NCI-H2227 (cell line): ENCODE measurements at regions not wholly inside any gene's neighbourhood (a gene's known extent, or its start where the extent isn't known, plus 50 kb on each side); places are given as distances from the start of the nearest gene placed in this dataset.

Experiments
- DNase-seq: peaks from one replicate; lab custom pipeline; 2025; ENCODE audit not compliant: unreplicated experiment; lab: John Stamatoyannopoulos, UW

DNA sequence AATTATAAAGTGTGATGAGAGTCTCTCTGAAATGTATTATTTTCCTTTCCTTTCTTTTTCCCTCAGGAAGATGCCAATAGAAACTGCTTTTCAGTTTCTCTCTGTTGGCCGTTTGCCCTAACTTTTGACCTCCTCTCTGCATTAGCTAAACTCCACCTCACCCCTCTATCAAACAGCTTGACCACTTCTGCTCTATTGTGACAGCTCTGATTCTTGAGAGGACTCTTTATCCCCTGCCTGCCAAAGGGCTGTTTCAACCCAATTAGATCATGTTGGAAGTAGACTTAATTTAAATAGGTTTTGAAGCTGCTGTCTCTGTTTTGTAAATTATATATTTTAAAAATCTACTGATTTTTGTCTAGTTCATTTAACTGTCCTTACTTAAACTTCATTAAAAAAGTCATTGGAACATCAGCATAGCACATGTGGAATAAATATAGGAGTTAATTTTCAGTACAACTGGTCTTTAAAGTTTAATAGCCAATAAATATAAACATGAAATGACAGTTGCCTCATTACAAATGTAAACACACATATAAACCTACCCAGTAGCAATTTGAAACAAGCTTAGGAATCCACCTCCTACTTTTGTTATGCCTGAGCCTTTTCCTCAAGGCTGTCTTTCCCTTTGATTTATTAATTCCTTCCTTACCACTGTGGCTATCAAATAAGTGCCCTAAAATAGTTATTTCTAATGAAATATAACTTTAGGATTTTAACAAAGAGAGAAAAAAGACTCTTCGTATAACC, 152.0 kb downstream of the CHRM3 start:
- no peak for DNase-seq

DNA sequence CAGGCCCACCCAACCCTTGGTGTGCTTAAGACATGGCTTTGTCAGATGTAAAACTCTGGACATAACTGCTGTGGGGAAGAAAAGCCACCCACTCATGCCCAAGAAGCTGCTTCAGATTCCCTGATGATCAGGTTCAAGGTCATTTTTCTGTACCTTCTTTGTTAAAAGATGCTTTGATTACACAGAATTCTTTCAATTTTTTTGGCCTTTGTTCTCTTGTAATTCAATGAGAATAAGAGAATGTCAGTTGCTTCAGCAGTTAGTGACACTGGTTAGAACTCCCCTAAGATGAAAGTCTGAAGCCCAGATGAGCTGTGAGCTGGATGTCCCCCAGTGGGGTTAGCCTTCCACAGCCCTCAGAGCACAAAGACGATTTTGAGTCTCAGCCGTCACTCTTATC, 152.7 kb downstream of the CHRM3 start:
- no peak for DNase-seq

DNA sequence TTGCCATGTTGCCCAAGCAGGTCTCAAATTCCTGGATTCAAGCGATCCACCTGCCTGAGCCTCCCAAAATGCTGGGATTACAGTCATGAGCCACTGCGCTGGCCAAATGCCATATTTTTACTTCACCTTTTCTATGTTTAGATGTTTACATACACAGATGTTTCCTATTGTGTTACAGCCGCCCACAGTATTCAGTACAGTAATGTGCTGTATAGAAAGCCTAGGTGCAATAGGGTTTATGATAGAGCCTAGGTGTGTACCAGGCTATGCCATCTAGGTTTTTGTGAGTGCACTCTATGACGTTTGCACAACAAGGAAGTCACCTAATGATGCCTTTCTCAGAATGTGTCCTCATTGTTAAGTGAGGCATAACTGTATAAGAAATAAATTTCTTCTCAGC, 153.4 kb downstream of the CHRM3 start:
- DNase-seq = no peak

DNA sequence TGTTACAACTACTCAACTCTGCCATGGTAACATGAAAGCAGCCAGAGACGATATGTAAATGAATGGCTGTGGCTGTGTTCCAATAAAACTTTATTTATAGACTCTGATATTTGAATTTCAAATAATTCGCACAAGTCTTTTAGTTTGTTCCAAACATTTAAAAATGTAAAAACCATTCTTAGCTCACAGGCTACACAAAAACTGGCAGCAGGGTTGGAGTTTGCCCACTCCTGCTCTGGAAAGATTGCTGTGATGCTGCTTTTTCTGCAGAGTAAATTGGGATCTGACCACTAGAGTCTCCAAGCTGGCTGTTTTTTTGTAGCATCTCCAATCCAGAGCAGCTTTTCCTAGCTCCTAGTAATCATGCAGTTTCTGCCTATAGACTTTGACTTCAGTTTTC, 157.5 kb downstream of the CHRM3 start:
- no peak for DNase-seq

DNA sequence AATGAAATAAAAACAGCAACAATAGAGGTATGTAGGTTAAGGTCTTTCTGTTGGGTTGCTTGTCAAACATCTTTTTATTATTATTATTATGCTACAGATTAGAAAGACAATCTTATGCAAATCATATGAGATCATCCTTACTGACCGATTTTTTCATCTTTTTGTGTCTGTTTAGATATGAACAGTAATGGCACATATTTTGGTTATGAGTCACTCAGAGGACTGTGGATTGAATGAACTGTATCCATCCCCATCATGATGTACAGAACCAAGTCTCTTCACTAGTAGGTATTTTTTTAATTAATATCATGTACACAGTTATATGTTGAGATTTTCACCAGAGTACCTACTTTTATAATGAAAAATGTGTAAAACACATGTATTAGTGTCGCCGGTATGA, 159.1 kb downstream of the CHRM3 start:
- no peak for DNase-seq

DNA sequence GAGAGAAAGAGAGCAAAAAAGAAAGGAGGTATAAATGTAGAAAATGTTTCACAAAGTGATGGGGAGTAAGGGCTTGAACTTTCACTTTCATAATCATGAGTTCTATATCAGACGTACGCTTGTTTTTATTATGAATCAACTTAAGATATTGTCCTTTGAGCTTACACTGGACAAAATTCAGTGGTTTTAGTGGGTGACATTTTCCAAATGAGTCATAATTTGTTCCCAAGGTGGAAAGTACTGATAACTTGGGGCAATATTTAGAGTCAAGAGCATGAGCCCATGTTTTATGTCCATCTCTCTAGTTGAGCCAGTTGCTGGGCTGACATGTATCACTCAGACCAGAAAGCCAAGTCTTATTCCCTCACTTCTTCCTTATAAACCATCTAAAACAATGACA, 161.6 kb downstream of the CHRM3 start:
- DNase-seq = no peak

DNA sequence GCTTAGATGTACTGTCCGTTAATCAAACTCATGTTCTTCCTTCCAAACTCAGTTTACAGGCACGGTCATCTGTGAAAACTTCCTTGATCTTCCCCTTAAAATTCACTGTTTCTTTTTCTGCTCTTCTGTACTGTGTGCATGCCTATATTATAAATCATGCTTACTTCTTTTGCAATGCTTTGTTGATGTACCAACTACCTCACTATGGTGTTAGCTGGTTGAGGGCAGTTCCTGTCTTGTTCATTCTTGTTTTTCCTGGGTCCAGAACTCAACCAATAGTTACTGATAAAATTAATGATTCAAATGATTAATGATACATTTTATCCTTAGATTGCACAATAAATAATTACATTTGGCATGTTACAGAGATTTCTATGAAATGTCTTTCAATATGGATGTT, 163.8 kb downstream of the CHRM3 start:
- DNase-seq = no peak

DNA sequence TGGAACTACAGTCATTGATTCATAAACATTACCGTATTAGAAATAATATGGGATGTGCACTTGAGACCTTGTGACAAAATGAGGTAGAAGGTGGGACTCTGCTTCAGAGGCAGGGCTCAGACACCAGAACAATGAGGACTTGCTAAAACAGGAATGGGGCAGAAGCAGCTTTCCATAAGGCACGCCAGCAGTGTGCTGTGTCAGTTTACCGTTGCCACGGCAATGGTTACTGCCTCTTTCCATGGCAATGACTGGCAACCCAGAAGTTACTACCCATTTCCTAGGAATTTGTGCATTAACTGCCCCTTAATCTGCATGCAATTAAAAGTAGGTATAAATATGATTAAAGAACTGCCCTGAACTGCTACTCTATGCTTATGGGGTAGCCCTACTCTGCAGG, 169.0 kb downstream of the CHRM3 start:
- DNase-seq = no peak

DNA sequence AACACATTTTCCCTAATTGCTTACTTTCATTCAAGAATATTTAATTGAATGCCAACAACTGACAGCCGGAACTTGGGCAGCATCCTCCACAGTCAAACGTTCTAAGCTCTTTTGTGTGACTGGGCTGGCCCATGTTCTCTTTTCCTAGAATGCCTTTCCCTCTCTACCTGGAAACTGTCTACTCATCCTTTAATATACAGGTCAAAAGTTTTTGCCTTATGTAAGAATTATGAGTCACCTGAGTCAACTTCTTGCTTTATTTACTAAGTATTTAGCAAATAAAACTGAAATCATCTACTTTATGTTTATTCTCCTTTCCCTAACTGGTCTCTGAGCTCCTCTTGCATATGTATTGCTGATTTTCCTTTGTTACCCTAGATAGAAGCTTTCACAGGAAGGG, 172.2 kb downstream of the CHRM3 start:
- DNase-seq = no peak

DNA sequence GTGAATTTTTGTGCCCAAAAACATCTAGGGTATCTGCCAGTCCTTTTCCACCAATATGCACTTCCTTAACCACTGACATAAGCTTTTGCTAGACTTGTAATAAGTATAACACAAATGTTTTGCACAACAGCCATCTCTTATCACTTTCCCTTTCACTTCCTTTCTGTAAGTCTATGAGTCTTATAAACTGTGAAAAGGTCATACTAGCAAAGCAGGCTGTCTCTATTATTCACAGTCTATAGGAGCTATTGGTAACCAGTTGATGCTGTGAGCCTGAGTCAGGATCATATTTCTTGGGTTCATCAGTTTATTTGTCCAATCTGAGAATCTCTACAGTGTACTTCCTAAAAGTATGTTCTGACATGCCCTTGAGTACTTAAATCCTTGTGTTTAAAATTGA, 172.6 kb downstream of the CHRM3 start:
- DNase-seq = no peak

DNA sequence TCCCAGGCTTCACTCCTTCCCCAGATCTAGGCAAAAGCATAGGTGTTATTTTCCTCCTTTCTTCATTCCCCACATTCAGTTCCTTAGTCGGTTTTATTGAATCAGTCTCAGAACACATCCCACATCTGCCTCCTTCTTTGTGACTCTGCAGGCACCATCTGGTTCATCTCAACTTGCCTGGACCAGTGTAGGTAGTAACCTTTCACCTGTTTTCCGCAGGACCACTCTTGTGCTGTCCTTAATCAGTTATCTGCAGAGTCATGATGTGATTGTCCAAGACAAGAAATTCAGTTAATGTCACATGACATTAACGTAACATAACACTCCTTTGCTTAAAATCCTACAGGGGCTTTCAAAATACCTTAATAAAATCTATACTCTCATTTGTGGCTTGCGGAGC, 174.6 kb downstream of the CHRM3 start:
- DNase-seq = no peak

DNA sequence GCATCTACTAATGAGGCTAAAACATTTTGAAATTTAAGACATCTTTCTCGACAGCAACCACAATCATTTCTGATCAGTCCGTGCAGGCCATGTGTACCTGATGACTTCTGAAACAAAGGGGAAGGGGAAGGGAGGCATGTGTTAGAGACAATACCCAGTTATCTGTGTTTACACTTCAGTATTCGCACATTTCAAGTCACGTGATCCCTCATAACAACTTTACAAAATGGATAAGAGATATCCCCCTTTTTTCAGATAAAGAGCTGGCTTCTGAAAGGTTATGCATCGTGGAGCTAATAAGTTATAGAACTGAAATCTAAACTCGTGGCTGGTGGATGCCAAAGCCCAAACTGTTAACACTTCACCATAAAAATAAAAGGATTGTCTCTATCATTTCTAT, 175.7 kb downstream of the CHRM3 start:
- no peak for DNase-seq

DNA sequence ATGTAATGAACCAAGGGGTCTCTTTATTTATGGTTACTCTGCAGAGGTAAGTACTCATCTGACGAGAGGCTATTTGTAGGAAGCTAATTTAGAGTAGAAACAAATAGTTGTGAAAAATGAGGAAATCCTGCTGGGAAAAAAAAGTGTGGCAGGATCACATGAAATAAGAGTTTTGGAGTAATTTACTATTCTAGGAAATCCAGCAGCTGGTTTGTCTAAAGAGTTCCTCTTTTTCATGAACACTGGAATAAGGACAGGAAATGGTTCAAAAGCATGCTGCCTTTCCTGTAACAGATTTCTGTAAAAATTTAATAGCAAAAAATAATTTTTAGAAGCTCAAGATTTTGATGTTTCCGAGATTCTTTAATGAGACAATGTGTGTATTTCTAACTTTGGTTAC, 177.3 kb downstream of the CHRM3 start:
- no peak for DNase-seq

DNA sequence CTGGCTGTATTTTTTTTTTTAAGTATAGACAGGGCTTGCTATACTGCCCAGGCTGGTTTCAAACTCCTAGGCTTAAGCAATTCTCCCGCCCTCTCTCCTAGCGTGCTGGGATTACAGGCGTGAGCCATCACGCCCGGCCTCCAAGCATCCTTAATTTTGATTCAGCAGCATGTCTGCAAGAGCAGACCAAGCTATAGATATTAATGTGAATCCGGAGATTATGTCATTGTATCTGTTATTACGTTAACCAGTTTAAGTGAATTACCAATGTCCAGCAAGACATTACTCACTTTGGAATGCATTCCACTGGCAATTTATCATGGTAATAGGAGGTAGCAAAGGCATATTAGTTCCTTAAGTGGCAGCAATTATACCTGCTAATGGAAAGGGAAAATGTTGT, 179.7 kb downstream of the CHRM3 start:
- no peak for DNase-seq

DNA sequence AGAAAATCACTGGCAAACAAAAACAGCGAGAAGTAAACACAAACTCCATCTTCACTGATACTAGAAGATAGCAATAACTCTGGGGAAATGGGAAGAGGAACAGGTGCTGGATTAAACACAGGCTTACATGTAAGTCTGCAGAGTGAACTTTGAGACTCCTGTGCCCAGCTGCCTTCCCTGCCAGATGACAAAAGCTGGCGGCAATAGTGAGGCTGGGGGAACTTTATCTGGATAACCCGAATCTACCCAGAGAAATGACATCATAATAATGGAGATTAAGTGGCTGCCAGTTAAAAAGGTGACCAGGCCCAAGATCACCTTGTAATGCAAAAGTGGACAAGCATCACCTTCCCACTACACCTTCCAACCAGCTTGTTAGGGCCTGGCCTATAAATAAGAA, 184.5 kb downstream of the CHRM3 start:
- DNase-seq = no peak

DNA sequence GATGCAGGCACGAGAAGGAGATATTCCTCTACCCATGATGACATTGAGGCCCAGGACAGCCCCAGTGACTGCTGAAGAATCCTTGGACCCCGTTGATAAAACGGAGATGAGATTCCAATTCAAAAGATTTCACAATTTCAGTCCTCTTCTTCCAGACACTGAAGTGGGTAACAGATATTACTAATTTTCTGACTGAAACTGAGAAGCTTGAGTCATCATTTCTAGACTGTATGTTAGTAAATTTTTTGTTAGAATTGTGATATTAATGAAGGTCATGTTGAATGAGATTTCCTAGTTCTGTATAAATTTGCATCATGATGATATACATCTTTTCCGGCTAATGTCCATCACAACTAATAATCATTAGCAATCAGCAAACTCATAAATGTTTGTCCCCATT, 185.8 kb downstream of the CHRM3 start:
- DNase-seq = no peak

DNA sequence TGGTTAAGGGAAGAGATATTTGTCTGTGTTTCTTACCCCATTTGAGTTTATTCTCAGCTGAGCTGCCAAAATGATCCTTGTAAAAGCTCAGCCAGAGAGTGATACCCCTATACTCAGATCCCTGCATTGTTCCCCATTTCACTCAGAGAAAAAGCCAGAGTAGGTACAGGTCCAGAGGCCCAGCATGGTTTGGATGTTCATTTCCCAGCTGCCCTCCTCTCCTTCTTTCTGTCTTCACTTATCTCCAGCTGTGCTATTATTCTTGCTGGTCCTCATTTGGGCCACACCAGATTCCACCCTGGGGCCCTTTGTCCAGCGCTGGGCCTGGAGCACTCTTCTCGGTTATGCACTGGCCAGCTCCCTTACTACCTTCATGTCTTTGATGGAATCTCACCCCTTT, 187.7 kb downstream of the CHRM3 start:
- DNase-seq = no peak

DNA sequence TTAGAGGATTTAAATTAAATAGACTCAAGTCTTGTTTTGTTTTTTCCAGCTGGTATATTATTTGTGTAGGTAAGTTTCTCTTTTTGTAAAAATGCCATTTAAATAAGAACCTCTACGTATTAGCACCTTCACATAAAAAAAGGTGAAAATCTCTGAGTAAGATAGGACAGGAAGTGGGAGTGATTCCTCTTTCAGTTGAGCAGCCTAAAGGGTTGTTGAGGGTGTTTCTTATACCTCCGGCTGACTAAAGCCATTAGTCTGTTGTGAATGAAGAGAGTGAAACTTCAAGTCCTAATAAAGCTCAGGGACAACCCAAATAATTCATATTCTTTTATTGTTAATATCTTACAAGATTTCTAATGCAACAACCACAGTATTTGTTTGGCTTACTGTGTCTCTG, 188.7 kb downstream of the CHRM3 start:
- DNase-seq = no peak

DNA sequence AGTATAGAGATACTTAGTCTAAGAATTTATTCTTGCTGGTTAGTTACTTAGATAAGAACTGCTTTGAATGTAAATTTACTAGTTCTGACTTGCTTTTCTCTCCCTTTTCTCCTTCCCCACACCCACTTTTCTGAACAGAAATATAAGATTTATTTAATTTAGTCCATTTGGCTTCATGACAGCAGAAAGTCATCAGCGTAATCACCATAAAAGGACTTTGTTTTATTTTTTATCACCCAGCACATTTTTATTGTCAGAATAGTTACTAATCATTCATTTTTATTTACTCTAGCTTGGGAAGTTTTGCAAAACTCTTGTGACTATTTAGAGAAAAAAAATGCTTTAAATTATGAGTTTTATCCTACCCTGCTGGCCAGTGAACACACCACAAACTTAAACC, 197.2 kb downstream of the CHRM3 start:
- DNase-seq = no peak

DNA sequence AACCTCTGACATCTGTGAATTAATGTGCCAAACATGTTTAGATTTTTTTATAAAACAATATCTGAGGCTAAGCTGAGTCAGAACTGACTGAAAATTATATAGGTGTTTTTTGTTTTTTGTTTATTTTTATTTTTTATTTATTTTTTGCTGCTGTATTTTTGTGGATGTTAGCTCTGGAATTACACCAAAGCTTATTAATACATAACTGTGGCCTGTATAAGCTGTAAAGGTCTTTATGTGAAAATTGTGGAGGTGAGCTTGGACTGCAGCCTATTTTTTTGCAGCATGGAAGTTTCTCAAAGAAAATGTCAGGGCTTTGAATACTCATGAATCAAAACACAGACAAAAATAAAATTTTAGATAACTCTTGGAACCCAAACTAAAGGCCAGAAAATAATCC, 199.8 kb downstream of the CHRM3 start:
- no peak for DNase-seq

DNA sequence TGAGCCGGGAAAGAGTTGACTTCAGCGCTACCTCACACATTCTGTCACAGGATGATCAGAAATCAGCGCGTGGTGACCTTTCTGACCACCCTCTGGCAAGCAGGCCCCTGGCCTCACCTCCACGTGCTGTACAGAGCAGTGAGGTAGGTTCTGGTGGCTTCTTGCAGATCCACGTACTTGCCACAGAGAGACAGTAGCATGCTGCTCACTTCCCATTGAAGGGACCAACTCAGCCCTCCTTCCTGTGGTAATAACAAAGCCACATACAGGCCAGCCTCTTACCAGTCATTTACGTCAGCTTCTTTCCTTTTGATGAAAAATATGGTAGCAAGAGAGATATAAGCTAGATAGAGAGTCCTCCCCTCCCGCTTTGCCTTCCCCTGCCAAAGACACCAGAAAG, 200.7 kb downstream of the CHRM3 start:
- DNase-seq = no peak

DNA sequence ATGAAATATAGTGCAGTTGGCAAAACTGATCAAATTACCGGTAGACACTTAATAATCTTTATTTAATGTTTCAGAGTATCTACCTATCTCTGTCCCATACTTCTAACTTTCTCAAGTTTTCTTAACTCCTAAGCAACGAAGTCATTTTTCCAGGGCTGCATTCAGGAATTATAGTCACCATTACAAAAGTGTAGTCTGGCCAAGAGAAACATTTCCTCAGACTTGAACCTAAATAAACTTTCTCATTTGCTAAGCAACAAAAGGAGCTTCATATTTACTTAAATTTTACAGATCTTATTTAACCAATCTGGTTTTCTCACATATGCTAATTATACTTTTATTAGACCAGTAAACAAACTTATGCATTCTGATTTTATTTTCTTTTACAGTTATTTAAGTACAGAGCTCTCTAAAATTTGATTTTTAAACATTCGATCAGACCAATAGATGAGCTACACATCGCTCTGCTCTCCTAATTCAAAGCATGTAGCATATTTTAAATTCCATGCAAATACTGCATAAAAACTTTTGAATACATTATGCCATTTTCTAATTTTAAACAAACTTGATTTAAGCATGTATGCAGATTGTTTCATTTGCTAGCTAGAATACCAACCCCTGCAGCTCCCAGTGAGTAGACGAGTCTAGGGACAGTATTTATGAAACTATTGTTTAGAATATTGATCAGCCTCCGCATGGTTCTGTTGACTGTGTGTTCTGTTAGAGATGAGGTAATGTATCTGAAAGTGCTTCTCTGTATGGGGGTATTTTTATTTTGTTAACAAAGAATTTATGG, 201.4 kb downstream of the CHRM3 start:
- no peak for DNase-seq

DNA sequence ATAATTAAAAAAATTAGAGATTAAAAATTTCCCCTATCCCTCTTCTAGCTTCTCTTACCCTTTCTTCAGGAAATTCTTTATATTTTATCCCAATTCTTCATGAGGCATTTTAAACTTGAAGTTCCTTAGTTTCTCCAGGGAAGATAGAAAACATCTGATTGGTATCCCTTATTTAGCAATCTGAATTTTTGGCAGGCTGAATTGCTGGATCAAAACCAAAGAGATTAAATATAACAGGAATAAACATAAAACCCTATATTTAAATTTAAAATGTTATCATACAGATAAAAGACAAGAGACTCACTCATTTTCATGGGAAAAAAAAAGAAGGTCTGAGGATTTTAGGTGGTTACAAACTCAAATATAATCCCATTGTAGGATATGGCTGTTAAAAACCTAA, 204.2 kb downstream of the CHRM3 start:
- no peak for DNase-seq
